GM18858 (cell line): ENCODE measurements at regions not wholly inside any gene's neighbourhood (a gene's known extent, or its start where the extent isn't known, plus 50 kb on each side); places are given as distances from the start of the nearest gene placed in this dataset.

Source experiments
- ATAC-seq: cut with Tn5 transposase; IDR thresholded peaks from one replicate; pipeline ENCODE4 v1.9.1; 2021; ENCODE audit not compliant: unreplicated experiment

GRCh38 chr3:182609575-182610156, 183.6 kb upstream of the ATP11B start:
- no peak for ATAC-seq

GRCh38 chr3:182612332-182612731, 181.0 kb upstream of the ATP11B start:
- no peak for ATAC-seq

- no peak for ATAC-seq
Observed at GRCh38 chr3:182617500-182617899, 175.8 kb upstream of the ATP11B start.

GRCh38 chr3:182618085-182618732, 175.1 kb upstream of the ATP11B start:
- ATAC-seq = no peak

GRCh38 chr3:182618981-182619591, 174.2 kb upstream of the ATP11B start:
- no peak for ATAC-seq

GRCh38 chr3:182620723-182621434, 172.4 kb upstream of the ATP11B start:
- ATAC-seq = no peak

GRCh38 chr3:182621435-182622240, 171.7 kb upstream of the ATP11B start:
- ATAC-seq = no peak

GRCh38 chr3:182622241-182622545, 171.1 kb upstream of the ATP11B start:
- no peak for ATAC-seq

GRCh38 chr3:182626484-182627467, 166.5 kb upstream of the ATP11B start:
- ATAC-seq = no peak

GRCh38 chr3:182628531-182628930, 164.8 kb upstream of the ATP11B start:
- no peak for ATAC-seq

- no peak for ATAC-seq
Observed at GRCh38 chr3:182629521-182629920, 163.8 kb upstream of the ATP11B start.

- no peak for ATAC-seq
Observed at GRCh38 chr3:182631183-182632076, 161.9 kb upstream of the ATP11B start.

GRCh38 chr3:182632077-182632393, 161.3 kb upstream of the ATP11B start:
- ATAC-seq = no peak

GRCh38 chr3:182633186-182633585, 160.1 kb upstream of the ATP11B start:
- ATAC-seq = no peak

GRCh38 chr3:182636646-182637045, 156.7 kb upstream of the ATP11B start:
- ATAC-seq = no peak

GRCh38 chr3:182637350-182638110, 155.8 kb upstream of the ATP11B start:
- ATAC-seq = no peak

- ATAC-seq = no peak
Observed at GRCh38 chr3:182644013-182644412, 149.3 kb upstream of the ATP11B start.

- no peak for ATAC-seq
Observed at GRCh38 chr3:182644790-182645433, 148.4 kb upstream of the ATP11B start.
